ENCODE measurements at regions not wholly inside any gene's neighbourhood (a gene's known extent, or its start where the extent isn't known, plus 50 kb on each side); places are given as distances from the start of the nearest gene placed in this dataset.

GRCh38 chr6:53436526-53437303 is 88.0 kb upstream of the ELOVL5 start:
- no peak for TF ChIP-seq CTCF (IDR thresholded peaks at IDR 0.05; ENCODE audit: control extremely low read depth, extremely low read depth, low read depth, missing control alignments)
- no peak for DNase-seq (ENCODE audit: extremely low spot score)
- CTCF ChIA-PET: interaction anchor here (0.6 to 7.9 kb wide), 9 partner anchors 9 to 286 kb away, joined by 3 to 60 read pairs (median 4); no protein-coding TSS in a partner anchor
- POLR2A ChIA-PET: no interaction called here

- DNase-seq (ENCODE audit: extremely low spot score): no peak
- POLR2A ChIA-PET: no interaction called here
Observed at GRCh38 chr6:53433951-53434285, 85.2 kb upstream of the ELOVL5 start.

DNA sequence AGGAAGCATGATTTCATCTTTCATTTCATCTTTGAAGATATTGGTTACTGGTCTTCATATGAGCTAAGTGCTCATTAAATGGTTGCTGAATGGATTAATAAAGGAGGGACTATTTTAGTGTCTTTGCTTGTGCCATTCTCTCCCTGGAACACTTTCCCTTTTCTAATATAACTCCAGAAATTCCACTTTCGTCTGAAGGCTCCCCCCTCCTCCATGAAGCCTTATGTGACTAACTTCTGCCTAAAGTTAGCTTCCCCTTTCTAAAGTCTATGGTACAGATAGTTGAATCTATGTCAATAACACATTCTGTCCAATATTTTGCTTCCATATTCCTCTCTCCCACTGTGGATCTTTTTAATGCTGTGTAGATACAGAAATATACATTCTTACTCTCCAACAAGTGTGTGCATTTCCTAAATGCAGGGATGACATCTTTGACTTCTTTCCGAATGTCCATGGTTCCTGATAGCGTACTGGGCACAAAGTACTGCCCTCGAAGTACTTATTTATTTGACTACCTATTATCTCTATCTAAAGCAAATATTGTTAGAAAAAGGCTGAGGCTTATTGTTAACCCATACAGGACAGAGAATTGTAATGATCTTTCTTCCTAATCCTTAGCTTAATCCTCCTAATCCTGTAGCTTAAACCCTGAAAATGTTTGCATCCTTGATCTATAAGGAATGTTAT is 84.7 kb upstream of the ELOVL5 start:
- no peak for TF ChIP-seq CTCF (IDR thresholded peaks at IDR 0.05; ENCODE audit: control extremely low read depth, extremely low read depth, low read depth, missing control alignments)
- POLR2A ChIA-PET: no interaction called here
- CTCF ChIA-PET: interaction anchor here (0.9 to 7.9 kb wide), 5 partner anchors 14 to 262 kb away, joined by 3 to 60 read pairs (median 4); no protein-coding TSS in a partner anchor
- no peak for DNase-seq (ENCODE audit: extremely low spot score)

More at GRCh38 chr6:53433951-53434285, 85.2 kb upstream of the ELOVL5 start:
- CTCF ChIA-PET: interaction anchor here (0.9 to 7.9 kb wide), 3 partner anchors 14 to 262 kb away, joined by 4 to 60 read pairs (median 4); no protein-coding TSS in a partner anchor
- no peak for TF ChIP-seq CTCF (IDR thresholded peaks at IDR 0.05; ENCODE audit: control extremely low read depth, extremely low read depth, low read depth, missing control alignments)

DNA sequence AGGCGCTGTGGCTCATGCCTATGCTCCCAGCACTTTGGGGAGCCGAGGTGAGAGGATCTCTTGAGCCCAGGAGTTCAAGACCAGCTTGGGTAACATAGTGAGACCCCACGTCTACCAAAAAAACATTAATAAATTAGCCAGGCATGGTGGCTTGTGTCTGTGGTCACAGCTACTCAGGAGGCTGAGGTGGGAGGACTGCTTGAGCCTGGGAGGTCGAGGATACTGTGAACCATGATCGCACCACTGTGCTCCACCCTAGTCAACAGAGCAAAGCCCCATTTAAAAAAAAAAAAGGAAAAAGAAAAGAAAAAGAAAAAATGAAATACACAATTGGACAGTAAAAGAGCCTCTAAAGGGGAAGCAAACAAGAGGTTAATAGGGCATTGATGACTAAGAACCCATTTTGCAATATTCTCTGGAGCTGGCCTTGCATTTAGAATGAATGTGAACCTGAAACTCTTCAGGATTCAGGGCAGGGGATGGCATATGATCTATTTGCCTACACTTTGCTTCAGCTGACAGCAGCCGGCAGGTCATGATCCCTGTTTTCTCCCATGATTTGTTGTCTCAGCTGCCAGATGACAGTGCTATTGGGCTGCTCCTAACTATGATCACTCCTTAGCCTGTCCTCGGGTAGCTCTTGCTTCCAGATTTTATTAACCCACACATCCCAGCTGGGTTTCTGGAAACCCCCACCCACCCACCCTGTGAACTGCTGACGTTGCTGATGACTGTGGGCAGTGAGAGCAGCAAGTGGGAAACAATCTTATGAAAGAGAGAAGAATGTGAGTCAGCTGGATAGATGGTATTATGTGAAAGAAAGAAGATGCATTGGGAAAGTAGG is 83.8 kb upstream of the ELOVL5 start:
- no peak for TF ChIP-seq CTCF (IDR thresholded peaks at IDR 0.05; ENCODE audit: control extremely low read depth, extremely low read depth, low read depth, missing control alignments)
- CTCF ChIA-PET: interaction anchor here (0.8 to 7.9 kb wide), 6 partner anchors 10 to 261 kb away, joined by 3 to 60 read pairs (median 3); no protein-coding TSS in a partner anchor
- POLR2A ChIA-PET: no interaction called here
- no peak for DNase-seq (ENCODE audit: extremely low spot score)

- no peak for TF ChIP-seq CTCF (IDR thresholded peaks at IDR 0.05; ENCODE audit: control extremely low read depth, extremely low read depth, low read depth, missing control alignments)
- POLR2A ChIA-PET: no interaction called here
- CTCF ChIA-PET: interaction anchor here (1.1 kb wide), 1 partner anchor 52 kb away, joined by 3 read pairs; no protein-coding TSS in a partner anchor
- no peak for DNase-seq (ENCODE audit: extremely low spot score)
Observed at GRCh38 chr6:53431704-53432103, 83.0 kb upstream of the ELOVL5 start.

GRCh38 chr6:53429401-53429800 is 80.7 kb upstream of the ELOVL5 start:
- no peak for TF ChIP-seq CTCF (IDR thresholded peaks at IDR 0.05; ENCODE audit: control extremely low read depth, extremely low read depth, low read depth, missing control alignments)
- DNase-seq (ENCODE audit: extremely low spot score): no peak
- POLR2A ChIA-PET: no interaction called here
- CTCF ChIA-PET: interaction anchor here (0.9 to 4.0 kb wide), 4 partner anchors 10 to 257 kb away, joined by 4 to 19 read pairs (median 8); no protein-coding TSS in a partner anchor
